ENCODE measurements at regions not wholly inside any gene's neighbourhood (a gene's known extent, or its start where the extent isn't known, plus 50 kb on each side); places are given as distances from the start of the nearest gene placed in this dataset.

GRCh38 chr10:131724169-131724545 is 176.7 kb upstream of the PPP2R2D start:
- DNase-seq, result no peak

GRCh38 chr10:131724891-131725580 is 175.8 kb upstream of the PPP2R2D start:
- no peak for DNase-seq

GRCh38 chr10:131725581-131726069 is 175.2 kb upstream of the PPP2R2D start:
- no peak for DNase-seq

GRCh38 chr10:131726076-131726880 is 174.5 kb upstream of the PPP2R2D start:
- no peak for DNase-seq

GRCh38 chr10:131726967-131727366 is 173.8 kb upstream of the PPP2R2D start:
- no peak for DNase-seq

- DNase-seq, result no peak
Measured at GRCh38 chr10:131727560-131727959, 173.2 kb upstream of the PPP2R2D start.

- no peak for DNase-seq
Measured at GRCh38 chr10:131728286-131729228, 172.3 kb upstream of the PPP2R2D start.

GRCh38 chr10:131729361-131729760 is 171.4 kb upstream of the PPP2R2D start:
- no peak for DNase-seq

- DNase-seq, result no peak
Measured at GRCh38 chr10:131729938-131730660, 170.7 kb upstream of the PPP2R2D start.

GRCh38 chr10:131730771-131731497 is 169.9 kb upstream of the PPP2R2D start:
- no peak for DNase-seq

GRCh38 chr10:131731780-131732630 is 168.8 kb upstream of the PPP2R2D start:
- DNase-seq, result no peak

GRCh38 chr10:131732631-131733127 is 168.1 kb upstream of the PPP2R2D start:
- no peak for DNase-seq

- no peak for DNase-seq
Measured at GRCh38 chr10:131733596-131733995, 167.2 kb upstream of the PPP2R2D start.

GRCh38 chr10:131735577-131735976 is 165.2 kb upstream of the PPP2R2D start:
- no peak for DNase-seq

- DNase-seq, result no peak
Measured at GRCh38 chr10:131736321-131736980, 164.4 kb upstream of the PPP2R2D start.

GRCh38 chr10:131737543-131738395 is 163.0 kb upstream of the PPP2R2D start:
- DNase-seq, result no peak

- no peak for DNase-seq
Measured at GRCh38 chr10:131738396-131738735, 162.4 kb upstream of the PPP2R2D start.

GRCh38 chr10:131739206-131739605 is 161.6 kb upstream of the PPP2R2D start:
- DNase-seq, result no peak

- DNase-seq, result no peak
Measured at GRCh38 chr10:131742500-131742951, 158.3 kb upstream of the PPP2R2D start.
